C4-2B (cell line): ENCODE measurements at regions not wholly inside any gene's neighbourhood (a gene's known extent, or its start where the extent isn't known, plus 50 kb on each side); places are given as distances from the start of the nearest gene placed in this dataset.

Experiments used
- H3K27ac ChIP-seq: fragments of 450-650 bp; 2 replicates; pipeline ENCODE4 v1.5.1; 2017
- CTCF ChIP-seq: fragments of 450-650 bp; conservative IDR thresholded peaks from 2 replicates; pipeline ENCODE4 v1.5.1; 2017; ENCODE audit warnings: mild to moderate bottlenecking
- ZFX ChIP-seq: fragments of 450-650 bp; IDR thresholded peaks from 2 replicates; pipeline ENCODE4 v1.6.1; 2017

- H3K27ac ChIP-seq, result no peak overlapping the region
Measured at GRCh38 chr14:44833376-44834060, 128.2 kb downstream of the KLHL28 start.

GRCh38 chr14:44830371-44830770 lies 131.4 kb downstream of the KLHL28 start:
- no peak overlapping the region for H3K27ac ChIP-seq
- TF ChIP-seq CTCF, result no peak

More at GRCh38 chr14:44833376-44834060, 128.2 kb downstream of the KLHL28 start:
- no peak for TF ChIP-seq ZFX

- TF ChIP-seq CTCF (no peak), ZFX (no peak)
- no peak overlapping the region for H3K27ac ChIP-seq
Measured at GRCh38 chr14:44829021-44829420, 132.7 kb downstream of the KLHL28 start.

GRCh38 chr14:44828023-44828422 lies 133.7 kb downstream of the KLHL28 start:
- no peak overlapping the region for H3K27ac ChIP-seq
- TF ChIP-seq CTCF (no peak), ZFX (no peak)

GRCh38 chr14:44820230-44820964 lies 141.3 kb downstream of the KLHL28 start:
- no peak overlapping the region for H3K27ac ChIP-seq
- TF ChIP-seq ZFX (no peak), CTCF (no peak)

- TF ChIP-seq ZFX, result no peak
- TF ChIP-seq CTCF, result no peak
- H3K27ac ChIP-seq, result no peak overlapping the region
Measured at GRCh38 chr14:44814196-44814595, 147.6 kb downstream of the KLHL28 start.

GRCh38 chr14:44812672-44813071 lies 149.1 kb downstream of the KLHL28 start:
- no peak overlapping the region for H3K27ac ChIP-seq
- TF ChIP-seq ZFX (no peak), CTCF (no peak)
